ENCODE measurements at regions not wholly inside any gene's neighbourhood (a gene's known extent, or its start where the extent isn't known, plus 50 kb on each side); places are given as distances from the start of the nearest gene placed in this dataset.
"Not testable (repeated sequence)": the region's sequence is repeated elsewhere in the genome, so short reads cannot be mapped to it uniquely, and the experiment has no call there.

DNA sequence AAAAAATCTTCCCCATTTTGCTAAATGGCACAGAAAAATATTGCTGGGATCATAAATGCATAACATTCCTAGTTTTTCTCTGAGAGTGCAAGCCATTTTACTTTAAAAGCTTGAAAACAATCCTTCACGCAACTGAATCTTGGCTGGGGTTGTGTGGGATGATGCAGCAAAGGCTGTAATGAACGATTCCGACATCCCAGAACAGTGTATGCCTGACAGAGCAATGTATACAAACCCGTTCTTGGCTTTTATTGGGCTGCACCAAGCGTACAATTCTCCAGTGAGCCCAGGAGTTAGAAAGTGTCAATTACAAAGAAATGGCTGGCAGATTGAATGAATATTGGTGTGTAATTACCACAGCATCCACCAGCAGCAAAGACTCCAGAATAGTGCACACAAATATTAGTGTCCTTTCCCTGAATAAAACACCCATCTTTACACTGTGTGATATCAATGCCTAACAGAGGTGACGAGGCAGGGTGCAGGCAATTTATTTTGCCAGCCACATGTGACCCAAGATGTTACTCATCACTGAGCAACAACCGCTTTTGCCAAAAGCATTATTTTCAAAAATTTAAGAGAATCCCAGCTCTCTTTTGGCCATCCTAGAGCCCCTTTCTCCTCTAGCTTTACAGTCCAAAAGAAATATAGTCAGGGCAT lies 578.6 kb upstream of the CHAC2 start:
- DNase-seq, result no peak

DNA sequence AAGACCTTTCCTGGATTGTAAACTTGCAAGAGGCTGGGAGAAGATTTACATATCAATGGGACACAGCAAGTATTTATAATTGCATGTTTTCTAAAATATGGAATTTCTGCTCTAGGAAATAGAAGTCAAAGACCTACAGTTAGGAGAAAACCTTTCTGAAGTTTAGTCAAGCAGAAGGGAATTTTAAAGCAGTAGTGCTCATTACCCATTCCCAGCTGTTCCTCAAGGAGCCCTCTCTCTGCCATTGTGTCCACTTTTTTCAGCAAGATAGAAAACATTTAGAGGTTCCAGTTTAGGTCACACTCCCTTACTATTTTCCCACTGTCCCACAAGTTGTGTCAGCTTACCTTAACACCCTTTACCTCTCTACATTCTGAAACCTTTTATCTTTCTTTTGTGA lies 584.0 kb upstream of the CHAC2 start:
- DNase-seq, result no peak

- DNase-seq, result no peak
Observed at GRCh38 chr2:53182601-53183000, 585.0 kb upstream of the CHAC2 start.

- no peak for DNase-seq
Observed at GRCh38 chr2:53181759-53182158, 585.8 kb upstream of the CHAC2 start.

- DNase-seq, result no peak
Observed at GRCh38 chr2:53177327-53177726, 590.3 kb upstream of the CHAC2 start.

- no peak for DNase-seq
Observed at GRCh38 chr2:53174539-53174938, 593.1 kb upstream of the CHAC2 start.

GRCh38 chr2:53173698-53174455 lies 593.7 kb upstream of the CHAC2 start:
- DNase-seq, result no peak

DNA sequence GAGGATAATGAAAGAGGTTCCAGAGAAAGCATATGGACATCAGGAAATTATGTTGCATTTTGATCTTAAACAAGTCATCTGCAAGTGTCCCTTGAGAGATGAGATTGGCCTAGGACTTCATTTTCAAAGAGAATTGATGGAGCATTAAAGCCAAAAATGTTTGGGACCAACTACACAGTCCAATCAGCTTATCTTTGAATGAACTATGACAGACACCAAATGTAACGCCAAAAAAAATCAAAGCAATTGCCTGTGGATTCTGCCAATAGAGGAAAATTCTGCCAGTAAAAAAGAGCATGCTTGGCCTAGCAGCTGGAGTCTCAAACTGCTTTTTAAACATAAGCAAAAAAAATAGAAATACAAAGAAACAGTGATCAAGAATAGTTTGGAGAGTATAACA lies 594.5 kb upstream of the CHAC2 start:
- no peak for DNase-seq

- DNase-seq, result no peak
Observed at GRCh38 chr2:53170466-53170865, 597.1 kb upstream of the CHAC2 start.

- no peak for DNase-seq
Observed at GRCh38 chr2:53167227-53167626, 600.4 kb upstream of the CHAC2 start.

DNA sequence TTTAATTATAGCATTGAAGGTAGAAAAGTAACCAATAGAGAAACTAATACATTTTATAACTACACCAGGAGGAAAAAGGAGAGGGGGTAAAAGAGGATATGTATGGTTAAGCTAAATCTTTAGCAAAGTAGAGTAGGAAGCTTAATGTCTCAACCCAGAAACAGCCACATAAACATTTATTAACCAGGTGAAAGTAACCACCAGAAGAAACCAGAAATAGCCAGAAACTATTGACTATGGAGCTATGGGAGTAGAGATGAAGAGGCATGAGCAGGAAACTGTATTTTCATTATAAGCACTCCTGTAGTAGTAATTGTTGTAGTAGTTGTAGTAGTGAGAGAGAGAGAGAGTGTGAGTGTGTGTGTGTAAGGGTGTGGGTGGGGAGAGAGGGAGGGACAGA lies 617.5 kb upstream of the CHAC2 start:
- no peak for DNase-seq

DNA sequence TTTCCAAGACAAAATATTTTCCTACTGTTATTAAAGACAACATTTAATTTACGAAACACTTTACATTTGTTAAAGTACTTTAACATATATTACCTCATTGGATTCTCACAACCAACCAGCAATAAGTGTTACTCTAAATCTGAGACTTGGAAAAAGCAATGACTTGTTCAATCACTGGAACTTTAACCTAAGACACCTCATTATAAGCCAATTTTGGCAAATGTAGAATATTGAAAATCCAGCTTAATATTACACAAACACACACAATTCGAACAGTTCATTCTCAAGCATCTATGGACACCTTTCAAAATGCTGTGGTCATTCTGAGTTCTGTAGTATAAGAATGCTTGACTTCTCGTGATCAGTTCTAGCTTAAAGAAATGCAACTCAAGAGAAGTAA lies 619.4 kb upstream of the CHAC2 start:
- DNase-seq, result no peak

DNA sequence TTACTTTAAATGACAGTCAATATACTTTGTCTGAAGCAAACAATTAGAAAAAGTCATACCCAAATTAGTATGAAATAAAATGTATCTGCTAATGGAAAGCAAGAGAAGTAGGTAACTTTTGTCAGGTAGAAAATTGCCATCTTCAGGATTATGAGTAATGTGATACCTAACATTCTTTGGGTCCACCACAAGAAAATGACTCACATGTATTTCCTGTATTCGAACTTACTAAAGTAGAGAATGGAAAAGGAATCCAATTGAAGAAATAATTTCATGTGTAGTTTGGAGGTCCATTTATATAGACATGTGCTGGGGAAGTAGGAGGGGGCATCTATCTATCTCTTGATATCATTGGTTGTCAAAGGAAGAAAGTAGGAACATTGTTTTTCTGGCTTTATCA lies 636.2 kb upstream of the CHAC2 start:
- DNase-seq, result no peak

GRCh38 chr2:53130441-53130943 lies 637.1 kb upstream of the CHAC2 start:
- no peak for DNase-seq

DNA sequence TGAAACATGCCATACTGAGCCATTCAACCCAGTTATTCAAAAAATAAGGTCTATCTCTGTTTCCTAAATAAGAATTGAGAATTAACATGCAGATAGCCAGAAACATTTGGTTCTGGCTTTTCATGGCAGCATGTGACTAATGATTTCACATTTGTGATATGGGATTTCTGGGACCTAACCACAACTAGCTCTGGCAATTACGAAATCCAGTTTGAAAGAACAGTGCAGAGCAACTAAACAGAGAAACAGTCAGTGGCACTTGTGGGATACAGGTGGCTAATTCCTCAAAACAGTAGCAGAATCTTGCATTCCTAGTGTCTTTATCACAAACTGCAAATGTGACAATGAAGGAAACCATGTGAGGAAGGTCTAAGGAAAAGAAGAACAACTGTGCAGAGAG lies 637.8 kb upstream of the CHAC2 start:
- no peak for DNase-seq

GRCh38 chr2:53127061-53127650 lies 640.4 kb upstream of the CHAC2 start:
- no peak for DNase-seq

DNA sequence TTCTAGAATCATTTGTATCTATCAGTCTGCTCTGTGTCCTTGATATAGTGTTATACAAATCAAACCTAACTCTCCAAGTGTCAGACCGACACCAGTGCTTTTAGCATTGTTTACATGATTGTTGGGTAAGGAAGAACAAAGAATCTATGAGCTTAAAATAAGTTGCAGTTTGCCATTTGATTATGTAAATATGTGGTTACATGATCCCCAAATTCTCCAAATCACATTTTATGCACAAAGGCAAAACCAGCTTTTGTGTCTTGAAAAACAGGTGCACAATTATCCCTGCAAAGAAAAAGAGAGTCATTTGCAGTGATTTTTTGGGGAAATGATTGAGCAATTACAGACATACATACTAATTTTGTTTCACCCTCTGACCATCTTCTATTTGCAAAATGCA lies 652.6 kb upstream of the CHAC2 start:
- no peak for DNase-seq

DNA sequence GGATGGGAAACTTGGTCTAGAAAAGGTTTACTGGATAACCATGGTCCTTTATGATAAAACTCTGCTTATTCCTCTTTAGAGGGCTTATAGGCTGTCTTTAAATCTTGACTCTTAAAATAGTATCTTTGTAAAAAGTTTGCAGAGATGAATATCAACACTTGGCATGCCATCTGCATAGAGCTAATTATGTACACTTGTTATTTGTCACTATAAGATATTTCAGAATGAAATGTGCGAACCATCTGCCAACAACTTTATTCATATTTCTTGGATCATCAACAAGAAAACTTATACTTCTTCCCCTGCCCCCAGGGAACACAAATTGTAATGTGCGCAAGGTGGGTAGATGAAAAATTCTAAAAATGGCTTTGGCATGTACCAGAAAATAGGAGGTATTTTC lies 653.0 kb upstream of the CHAC2 start:
- no peak for DNase-seq

- DNase-seq, result not testable (repeated sequence)
Observed at GRCh38 chr2:53112408-53112807, 655.2 kb upstream of the CHAC2 start.

- no peak for DNase-seq
Observed at GRCh38 chr2:53111406-53111805, 656.2 kb upstream of the CHAC2 start.

DNA sequence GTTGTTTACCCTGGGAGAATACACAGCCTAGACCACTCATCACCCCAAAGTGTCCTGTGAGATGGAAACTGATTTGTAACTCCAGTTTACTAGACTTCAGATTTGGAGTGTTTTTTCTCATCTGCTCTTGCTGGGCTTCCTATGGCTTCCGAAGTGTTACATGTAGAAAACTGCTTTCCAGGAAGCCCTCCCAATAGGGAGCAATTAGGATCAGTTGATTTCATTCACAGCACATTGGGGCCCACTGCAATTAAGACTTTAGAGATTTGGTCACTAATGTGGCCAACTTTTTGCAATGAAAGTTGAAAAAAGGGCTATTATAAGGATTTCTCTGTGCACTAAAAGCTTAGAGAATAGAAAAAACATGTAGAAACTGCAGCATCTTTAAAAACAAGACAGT lies 656.6 kb upstream of the CHAC2 start:
- DNase-seq, result no peak

DNA sequence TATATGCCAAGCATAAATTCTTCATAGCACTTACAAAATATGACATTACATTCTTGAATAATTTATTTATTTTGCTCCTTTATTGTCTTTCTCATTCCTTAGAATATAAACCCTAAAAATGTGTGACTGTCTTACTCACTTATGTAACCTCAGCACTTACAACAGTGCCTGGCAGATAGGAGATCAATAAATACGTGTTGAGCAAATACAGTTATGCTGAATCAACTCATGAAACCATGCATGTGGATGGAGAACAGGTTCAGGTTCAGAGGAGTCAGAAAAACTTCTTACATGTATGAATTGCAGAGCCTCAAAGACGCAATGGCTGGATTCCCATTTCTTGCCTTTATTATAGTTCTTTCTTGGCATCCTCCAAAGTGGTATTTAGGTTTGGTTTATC lies 659.4 kb upstream of the CHAC2 start:
- DNase-seq, result no peak

DNA sequence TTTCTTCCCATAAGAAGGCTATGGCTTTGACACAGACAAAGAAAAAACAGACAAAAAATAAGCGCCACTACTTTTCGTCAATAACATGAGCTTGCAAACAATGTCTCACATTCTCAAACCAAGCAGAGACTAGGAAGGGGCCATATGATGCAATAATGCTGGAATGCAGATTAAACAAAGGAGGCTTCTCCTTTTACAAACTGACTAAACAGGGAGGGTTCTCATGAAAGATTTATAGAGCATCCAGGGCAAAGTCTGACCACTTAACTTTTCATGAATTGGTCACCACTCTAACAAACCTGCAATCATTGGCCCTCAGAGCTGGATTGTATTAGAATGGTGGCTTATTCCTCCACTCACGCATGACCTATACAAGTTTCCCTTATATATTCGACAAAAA lies 663.3 kb upstream of the CHAC2 start:
- no peak for DNase-seq

DNA sequence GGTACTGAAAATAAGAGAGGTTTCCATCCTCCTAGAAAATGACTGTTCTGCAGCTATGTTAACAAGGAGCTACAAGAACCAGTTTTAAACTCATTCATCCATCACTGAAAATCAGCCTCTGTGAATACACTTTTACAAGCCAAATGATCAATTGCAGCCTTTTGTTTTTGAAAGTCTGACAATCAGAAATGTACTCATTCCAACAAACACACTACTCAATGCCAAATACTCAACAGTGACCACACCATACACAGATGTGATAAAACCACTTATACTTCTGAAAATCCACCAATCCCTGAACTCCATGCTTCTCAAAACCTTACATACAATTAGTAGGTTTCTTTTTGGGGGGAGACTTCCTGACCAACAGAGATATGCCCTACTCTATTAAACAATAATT lies 663.9 kb upstream of the CHAC2 start:
- DNase-seq, result no peak
